Fibroblast of the conjunctiva (primary cell): ENCODE measurements at regions not wholly inside any gene's neighbourhood (a gene's known extent, or its start where the extent isn't known, plus 50 kb on each side); places are given as distances from the start of the nearest gene placed in this dataset.
"Not testable (repeated sequence)": the region's sequence is repeated elsewhere in the genome, so short reads cannot be mapped to it uniquely, and the experiment has no call there.

Experiments
- DNase-seq: peaks from one replicate; pipeline ENCODE4 v3.0.0-alpha.2; 2010; ENCODE audit warnings: low read depth

GRCh38 chr20:4344670-4345069, 95.6 kb upstream of the ADRA1D start:
- no peak for DNase-seq

DNA sequence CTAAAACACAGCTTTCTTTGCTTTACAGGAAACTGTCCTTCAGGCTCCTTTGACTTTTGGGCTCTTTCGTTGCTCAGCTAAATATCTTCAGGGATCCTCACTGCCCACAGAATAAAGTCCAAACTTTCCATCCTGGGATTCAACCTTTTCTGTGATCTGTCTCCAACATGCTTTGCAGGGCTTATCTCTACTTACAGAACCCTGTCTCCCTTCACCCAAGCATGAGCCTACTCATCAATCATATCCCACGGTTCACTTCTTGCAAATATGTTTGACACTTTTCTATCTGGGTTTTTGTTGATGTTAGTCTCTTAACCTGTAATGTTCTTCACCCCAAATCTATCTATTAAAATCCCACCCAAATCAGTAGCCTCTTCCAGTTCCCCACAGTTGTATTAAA, 93.5 kb upstream of the ADRA1D start:
- DNase-seq: no peak

DNA sequence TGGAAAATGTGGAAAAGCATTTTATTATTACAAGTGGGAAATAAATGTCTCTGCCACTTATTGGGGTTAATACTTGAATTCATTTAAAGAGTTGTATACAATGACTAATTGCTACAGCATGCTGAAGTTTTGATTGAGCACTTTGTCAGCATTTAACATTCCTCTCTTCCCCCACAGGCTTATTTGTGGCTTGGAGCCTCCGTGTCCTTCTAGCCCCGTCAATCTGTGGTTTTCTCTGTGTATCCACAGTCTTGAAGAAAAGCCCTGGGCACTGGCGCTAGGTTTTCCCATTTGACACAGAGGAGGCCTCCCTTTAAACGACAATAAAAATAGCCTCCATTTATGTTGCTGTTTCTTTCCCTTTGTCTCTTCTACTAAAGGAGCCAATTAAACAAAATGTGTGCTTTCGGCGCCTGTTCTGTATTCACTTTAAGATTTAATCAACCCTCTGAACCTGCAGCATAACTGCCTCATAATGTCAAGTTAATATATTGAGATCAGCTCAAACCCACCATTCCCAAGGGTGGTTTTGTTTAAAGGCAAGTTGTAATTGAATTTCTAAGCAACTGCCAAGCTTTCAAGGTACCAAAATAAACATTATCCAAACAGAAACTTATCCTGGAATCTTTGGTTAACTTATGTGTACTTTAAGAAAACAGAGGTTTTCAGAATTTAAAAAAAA, 92.9 kb upstream of the ADRA1D start:
- no peak for DNase-seq

GRCh38 chr20:4335722-4336121, 86.6 kb upstream of the ADRA1D start:
- DNase-seq: no peak

DNA sequence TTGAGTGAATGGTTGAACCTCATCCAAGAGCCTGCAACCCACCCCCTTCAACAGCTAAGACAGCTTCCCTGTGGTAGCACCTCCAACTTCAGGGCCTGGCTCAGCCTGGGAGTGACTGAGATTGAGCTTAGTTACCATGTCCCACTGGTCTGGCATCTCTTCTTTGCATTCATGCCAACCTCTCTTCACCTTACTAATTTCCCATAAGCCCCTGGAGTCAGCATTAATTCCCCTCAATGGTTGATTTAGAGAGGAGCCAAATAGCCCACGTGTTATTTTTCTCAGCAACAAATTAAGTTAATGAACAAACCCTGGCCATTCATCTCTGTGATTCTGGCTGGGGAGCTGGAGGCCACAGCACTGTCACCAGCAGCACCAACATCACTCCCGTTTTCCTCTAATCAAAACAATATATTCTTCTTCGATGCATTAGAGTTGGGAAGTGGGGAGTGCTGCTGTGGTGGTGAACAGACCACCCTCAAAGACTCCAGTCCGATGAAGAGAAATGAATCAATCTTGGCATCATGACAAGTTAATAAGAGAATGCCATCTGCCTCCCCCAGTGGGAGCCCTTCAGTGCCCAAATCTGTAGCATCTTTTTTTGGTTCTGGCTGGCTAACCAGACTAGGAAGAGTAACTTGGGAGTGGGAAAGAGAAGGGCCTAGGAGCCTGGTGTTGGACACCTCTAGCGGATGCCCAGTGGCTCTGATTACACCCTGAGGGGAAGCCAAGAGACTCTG, 83.2 kb upstream of the ADRA1D start:
- no peak for DNase-seq

DNA sequence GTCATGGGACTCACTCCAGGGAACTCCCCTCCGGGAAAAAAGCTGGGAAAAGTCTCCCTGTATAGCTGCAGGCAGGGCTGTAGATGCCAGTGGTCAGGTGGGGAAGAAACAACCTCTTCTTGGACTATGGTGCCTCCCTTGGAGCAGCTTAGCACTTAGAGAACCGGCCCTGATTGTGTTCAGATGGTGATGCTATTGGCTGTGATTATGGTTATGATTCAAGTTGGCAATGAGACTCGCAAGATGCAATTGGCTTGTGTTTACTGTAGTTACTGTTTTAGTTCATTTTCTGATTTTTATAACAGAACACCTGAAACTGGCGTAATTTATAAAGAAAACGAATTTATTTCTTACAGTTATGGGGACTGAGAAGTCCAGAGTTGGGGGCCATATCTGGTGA, 80.9 kb upstream of the ADRA1D start:
- no peak for DNase-seq

- no peak for DNase-seq
Measured at GRCh38 chr20:4329232-4329631, 80.1 kb upstream of the ADRA1D start.

DNA sequence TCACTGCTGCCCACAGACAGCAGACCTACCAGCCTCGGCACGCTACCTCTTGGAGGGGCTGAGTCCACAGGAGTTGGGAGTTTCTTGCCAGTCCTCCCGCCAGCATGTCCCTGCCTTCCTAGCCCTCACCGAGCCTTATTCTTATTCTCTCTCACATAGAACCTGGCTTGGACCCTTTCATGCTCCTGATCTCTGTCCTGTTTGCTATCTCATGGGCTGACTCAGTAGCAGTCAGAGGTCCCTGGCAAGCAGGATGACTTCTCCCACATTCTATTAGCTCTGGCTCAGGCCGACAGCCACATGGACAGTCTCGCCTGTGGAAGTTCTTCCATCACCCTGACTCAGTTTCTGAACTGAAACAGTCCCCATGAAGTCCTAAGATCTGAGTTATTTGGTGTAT, 79.5 kb upstream of the ADRA1D start:
- no peak for DNase-seq

GRCh38 chr20:4327956-4328355, 78.9 kb upstream of the ADRA1D start:
- no peak for DNase-seq

DNA sequence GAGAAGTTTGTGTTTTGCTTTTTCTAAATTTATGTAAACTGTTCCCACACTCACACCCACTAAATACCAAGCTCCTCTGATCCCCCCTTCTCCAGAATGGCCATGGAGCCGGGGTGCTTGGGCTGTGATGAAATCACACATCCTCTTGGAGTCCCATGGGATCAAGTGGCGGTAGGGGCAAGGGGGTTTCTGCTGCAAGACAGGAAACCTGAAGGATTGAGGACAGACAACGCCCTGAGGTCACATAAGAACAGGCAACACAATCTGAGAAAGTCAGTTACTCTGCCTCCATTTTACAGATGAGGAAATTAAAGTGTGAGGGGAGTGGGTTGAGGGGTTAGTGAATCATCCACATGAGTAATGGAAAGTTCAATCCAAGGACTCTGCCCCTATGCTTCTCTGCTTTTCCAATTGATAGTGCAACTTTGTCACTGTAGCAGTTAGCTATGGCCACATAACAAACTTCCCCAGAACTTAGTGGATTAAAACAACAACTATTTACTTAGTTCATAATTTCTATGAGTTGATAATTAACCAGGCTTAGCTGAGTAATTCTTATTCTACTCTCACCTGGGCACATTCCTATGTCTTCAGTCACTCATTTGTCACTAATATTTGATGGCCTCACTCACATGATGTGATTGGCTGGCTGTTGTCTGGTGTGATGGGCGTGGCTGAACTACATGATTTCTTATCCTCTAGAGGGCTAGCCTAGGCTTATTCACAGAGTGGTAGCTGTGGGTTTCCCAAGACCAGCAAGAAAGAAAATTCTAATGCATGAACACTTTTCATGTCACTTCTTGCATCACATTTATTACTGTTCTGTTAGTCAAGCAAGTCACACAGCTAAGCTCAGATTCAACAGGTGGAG, 77.3 kb upstream of the ADRA1D start:
- no peak for DNase-seq

DNA sequence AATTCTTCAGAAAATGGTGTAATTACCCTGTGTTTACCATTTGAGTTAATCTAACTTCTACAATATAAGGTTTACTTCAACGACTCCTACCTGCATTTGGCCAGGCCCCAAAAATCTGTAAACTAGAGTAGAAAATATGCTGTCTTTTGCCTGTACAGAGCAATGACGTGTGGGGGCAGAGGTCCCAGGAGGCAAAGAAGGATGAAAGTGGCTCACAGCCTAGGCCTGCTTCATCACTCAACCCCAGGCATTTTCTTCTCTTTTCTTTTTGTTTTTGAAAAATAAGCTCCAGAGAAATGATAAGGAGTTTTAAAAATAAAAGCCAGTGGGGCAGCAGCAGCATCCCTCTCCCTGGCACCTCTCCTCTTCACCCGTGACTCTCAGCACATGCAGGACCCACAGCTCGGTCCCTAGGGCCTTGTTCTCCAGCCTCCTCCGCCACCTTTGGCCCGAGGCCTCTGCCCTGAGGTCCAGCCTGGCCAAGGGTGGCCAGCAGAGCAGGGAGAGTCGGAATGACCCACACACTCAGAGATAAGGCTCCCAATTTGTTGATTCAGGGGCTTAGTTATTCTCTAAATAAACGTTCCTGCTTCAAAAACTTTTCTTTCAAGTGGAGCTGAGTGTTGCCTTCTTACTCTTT, 76.6 kb upstream of the ADRA1D start:
- DNase-seq: no peak

- DNase-seq: no peak
Measured at GRCh38 chr20:4324611-4325243, 75.6 kb upstream of the ADRA1D start.

DNA sequence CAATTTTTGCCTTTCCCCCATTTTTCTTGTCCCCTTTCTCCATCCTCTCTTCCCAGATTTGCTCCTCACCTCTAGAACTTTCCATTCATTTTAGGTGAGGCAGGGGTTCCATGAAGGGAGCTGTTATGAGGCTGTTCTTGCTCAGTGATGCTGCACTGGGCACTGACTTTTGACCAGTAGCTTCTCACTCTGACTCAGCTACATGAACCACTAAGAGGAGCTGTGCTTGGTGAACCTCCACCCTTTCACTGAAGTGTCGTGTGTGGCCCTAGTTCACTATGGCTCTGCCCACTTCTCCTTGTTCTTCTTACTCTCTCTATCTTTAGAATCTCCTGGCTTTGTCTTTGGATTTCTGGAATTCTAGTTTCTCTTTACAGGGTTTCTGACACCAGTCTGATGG, 73.4 kb upstream of the ADRA1D start:
- DNase-seq: no peak

DNA sequence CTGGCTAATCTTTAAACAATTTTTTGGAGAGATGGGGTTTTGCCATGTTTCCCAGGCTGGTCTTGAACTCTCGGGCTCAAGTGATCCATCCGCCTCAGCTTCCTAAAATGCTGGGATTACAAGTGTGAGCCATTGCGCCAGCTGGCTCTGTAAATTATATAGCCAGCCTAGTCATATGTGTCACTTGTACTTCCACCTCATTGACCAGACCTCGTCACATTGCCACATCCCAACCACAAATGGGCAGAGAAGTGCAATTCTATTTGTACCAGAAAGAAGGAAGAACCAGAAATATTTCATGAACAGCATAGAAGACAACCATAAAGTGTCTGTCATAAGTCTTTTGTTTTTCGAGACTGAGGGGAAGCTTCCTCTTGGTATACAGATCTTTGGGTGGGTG, 71.2 kb upstream of the ADRA1D start:
- DNase-seq: no peak

- DNase-seq: no peak
Measured at GRCh38 chr20:4318891-4319290, 69.8 kb upstream of the ADRA1D start.

GRCh38 chr20:4310616-4311015, 61.5 kb upstream of the ADRA1D start:
- not testable (repeated sequence) for DNase-seq

- DNase-seq: no peak
Measured at GRCh38 chr20:4306206-4306605, 57.1 kb upstream of the ADRA1D start.

DNA sequence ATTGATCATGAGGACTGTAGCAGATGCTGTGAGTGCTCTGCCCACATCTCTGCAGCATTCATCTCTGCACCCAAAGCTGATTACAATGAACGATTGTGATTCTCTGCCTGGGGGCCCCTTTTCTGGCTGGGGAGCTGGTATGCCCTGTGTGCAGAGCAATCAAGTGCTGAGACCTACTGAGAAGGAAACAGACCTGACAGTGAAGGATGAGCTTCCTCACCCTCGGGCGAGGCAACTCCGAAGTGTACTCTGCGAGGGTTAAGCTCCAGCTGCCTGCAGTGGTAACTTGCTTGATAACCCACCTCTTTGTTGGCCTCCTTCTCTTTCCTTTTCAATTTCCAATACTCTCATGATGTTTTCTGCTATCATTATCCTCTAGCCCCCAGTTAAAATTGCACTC, 56.0 kb upstream of the ADRA1D start:
- DNase-seq: no peak

- DNase-seq: no peak
Measured at GRCh38 chr20:4304601-4305000, 55.5 kb upstream of the ADRA1D start.

DNA sequence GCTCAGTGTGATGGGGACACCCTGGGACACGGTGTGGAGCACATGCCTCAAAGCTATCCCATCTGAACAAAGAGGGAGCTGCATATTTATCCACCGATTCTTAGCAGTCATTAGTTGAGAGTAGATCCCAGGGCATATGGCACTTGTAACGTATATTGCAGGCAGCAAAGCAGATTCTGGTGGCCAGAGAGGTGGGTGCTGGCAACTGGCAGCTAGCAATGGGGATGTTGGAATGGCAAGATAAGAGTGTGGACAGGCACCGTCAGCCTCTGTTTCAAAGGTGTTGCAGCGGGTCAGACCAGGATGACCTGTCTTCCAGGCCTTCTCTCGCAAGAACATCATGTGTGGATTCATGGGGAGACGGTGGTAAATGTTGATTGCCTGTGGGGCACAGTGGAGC, 54.0 kb upstream of the ADRA1D start:
- DNase-seq: no peak

DNA sequence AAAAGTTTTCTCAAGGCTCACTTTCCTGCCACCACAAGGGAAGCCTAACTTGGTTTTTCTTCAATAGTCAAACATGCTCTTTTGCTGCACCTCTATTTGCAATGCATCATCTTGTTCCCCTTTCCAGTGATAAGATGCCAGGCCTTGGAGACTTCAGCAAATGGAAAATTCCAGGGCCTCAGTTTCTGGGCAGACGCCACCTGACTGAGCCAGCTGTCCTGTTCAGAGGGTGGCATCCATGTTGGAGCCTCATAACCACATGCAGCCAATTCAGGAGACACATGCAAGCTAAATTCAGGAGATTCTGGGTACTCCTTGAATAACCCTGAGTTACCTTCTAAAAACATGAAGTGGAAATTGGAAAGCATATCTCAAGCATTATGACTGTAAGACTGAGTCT, 51.8 kb upstream of the ADRA1D start:
- DNase-seq: no peak

GRCh38 chr20:4300401-4300800, 51.3 kb upstream of the ADRA1D start:
- no peak for DNase-seq
